ENCODE measurements at regions not wholly inside any gene's neighbourhood (a gene's known extent, or its start where the extent isn't known, plus 50 kb on each side); places are given as distances from the start of the nearest gene placed in this dataset.

- TF ChIP-seq, protein P1, sequence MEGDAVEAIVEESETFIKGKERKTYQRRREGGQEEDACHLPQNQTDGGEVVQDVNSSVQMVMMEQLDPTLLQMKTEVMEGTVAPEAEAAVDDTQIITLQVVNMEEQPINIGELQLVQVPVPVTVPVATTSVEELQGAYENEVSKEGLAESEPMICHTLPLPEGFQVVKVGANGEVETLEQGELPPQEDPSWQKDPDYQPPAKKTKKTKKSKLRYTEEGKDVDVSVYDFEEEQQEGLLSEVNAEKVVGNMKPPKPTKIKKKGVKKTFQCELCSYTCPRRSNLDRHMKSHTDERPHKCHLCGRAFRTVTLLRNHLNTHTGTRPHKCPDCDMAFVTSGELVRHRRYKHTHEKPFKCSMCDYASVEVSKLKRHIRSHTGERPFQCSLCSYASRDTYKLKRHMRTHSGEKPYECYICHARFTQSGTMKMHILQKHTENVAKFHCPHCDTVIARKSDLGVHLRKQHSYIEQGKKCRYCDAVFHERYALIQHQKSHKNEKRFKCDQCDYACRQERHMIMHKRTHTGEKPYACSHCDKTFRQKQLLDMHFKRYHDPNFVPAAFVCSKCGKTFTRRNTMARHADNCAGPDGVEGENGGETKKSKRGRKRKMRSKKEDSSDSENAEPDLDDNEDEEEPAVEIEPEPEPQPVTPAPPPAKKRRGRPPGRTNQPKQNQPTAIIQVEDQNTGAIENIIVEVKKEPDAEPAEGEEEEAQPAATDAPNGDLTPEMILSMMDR (IDR thresholded peaks at IDR 0.05), result no peak
- no peak for TF ChIP-seq POLR2A (IDR thresholded peaks at IDR 0.05)
Measured at GRCh38 chrX:94121799-94122198, 447.8 kb downstream of the FAM133A start.
